ENCODE measurements at regions not wholly inside any gene's neighbourhood (a gene's known extent, or its start where the extent isn't known, plus 50 kb on each side); places are given as distances from the start of the nearest gene placed in this dataset.

DNA sequence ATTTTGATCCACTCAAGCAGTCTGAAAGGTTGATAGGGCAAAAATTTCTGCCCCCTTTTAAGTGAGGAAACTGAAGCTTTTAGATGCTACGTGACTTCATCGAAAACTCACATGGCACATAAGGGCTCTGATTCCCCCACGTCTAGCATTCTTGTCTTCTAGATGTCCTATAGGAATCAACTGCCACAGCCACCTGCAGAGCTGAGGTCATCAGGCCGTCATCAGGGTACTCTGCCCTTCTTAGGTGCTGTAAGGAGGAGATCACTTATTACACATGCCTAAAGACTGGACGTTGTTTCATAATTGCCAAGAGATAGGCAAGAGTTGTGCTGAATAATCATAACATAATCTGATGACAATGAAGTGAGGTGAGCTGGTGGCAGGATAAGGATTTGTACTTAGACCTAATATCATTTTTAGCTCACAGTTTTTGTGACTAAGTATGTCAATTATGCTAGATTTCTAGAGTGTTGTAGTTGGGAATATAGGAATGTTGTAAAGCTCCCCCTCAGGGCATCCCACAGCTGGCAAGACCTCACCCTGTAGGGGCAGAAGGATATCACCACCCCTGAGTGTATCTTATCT is 349.4 kb downstream of the METTL15 start:
- intact Hi-C loops (cut with micrococcal nuclease): no loop called here

DNA sequence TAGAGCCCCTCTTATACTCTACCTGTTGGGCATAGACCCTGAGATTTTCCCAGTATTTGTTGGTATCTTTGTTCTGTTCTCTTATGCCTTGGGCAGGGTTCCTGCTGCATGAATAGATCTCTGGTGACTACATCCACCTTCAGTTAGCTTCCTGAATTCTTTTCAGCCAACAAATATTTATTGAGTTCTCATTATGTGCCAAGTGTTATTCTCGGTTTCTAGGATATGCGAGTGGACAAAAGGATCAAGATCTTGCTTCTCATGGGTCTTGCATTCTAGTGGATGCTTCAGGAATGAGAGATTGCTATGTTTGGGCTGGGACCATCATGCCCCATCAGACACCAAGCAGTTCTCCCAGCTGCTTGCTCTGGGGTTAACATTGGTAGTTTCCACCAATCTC is 340.0 kb downstream of the METTL15 start:
- intact Hi-C loops (cut with micrococcal nuclease): no loop called here

- intact Hi-C loops (cut with micrococcal nuclease): no loop called here
Measured at GRCh38 chr11:28447226-28447625, 339.0 kb downstream of the METTL15 start.

- intact Hi-C loops (cut with micrococcal nuclease): no loop called here
Measured at GRCh38 chr11:28442131-28442530, 333.9 kb downstream of the METTL15 start.

- intact Hi-C loops (cut with micrococcal nuclease): no loop called here
Measured at GRCh38 chr11:28439403-28439802, 331.2 kb downstream of the METTL15 start.

DNA sequence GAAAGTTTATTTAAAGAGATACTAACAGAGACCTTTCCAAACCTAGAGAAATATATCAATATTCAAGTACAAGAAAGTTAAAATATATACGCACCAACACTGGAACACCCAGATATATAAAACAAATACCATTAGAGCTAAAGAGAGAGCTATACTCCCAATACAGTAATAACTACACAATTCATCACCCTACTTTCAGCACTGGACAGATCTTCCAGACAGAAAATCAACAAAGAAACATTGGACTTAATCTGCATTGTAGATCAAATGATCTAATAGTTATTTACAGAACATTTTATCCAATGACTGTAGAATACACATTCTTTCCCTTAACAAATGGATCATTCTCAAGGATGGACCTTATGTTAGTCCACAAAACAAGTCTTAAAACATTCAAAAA is 311.9 kb downstream of the METTL15 start:
- intact Hi-C loops (cut with micrococcal nuclease): no loop called here

DNA sequence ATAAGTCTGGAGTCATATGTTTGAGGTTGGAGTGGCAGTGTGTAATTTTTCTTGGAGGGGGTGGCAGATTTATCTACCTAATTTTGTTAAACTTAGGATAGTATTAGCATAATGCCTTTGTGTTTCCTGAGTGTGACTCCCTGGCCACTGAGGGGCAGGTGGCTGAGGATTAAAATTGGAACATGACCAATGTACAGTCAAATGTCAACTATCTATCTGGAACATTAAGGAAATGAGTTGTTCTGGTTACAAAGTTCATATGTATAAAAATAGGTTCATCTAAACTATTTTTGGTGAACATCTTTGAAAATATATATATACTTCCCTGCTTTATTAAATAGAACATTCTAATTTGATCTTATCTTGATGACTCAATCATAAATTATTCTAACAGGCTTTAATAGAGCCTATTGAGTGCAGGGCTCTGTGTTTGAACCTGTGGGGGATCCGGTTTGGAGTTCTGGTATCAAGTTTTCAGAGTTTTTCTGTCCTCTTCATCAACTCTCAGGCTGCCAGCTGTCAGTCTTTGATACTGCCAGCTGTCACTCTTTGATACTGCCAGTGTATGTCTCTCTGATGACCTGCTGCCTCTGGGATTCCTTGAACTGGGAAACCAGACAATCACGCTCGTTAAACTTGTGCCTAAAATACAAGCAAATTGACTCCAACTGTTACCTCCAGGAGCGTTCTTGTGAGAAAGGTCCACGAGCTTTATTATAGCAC is 309.6 kb downstream of the METTL15 start:
- intact Hi-C loops (cut with micrococcal nuclease): no loop called here

DNA sequence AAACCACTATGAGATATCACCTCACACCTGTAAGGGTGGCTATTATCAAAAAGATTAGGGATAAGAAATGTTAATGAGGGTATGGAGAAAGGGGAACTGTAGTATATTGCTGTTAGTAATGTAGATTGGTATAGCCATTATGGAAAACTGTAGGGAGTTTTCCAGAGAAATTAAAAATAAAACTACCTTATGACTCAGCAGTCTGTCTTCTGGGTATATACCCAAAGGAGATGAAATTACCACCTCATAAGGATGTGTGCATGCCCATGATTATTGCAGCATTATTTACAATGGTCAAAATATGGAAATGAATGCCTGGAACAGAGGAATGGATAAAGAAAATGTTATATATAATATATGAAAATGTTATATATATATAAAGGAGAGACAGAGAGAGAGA is 303.8 kb downstream of the METTL15 start:
- intact Hi-C loops (cut with micrococcal nuclease): no loop called here

- intact Hi-C loops (cut with micrococcal nuclease): no loop called here
Measured at GRCh38 chr11:28401446-28401845, 293.3 kb downstream of the METTL15 start.

GRCh38 chr11:28400331-28401100 is 292.3 kb downstream of the METTL15 start:
- intact Hi-C loops (cut with micrococcal nuclease): no loop called here

- intact Hi-C loops (cut with micrococcal nuclease): no loop called here
Measured at GRCh38 chr11:28393348-28393747, 285.2 kb downstream of the METTL15 start.

- intact Hi-C loops (cut with micrococcal nuclease): no loop called here
Measured at GRCh38 chr11:28384418-28384817, 276.2 kb downstream of the METTL15 start.

GRCh38 chr11:28383456-28383855 is 275.3 kb downstream of the METTL15 start:
- intact Hi-C loops (cut with micrococcal nuclease): no loop called here
